Activated gamma-delta T cell treated with Interleukin-2 at 50 U/mL for 16 hours (primary cell): ENCODE measurements at regions not wholly inside any gene's neighbourhood (a gene's known extent, or its start where the extent isn't known, plus 50 kb on each side); places are given as distances from the start of the nearest gene placed in this dataset.
"Not testable (repeated sequence)": the region's sequence is repeated elsewhere in the genome, so short reads cannot be mapped to it uniquely, and the experiment has no call there.

Experiments used
- DNase-seq: peaks from one replicate; pipeline ENCODE4 v3.0.0-alpha.2; 2020

- DNase-seq, result no peak
Observed at GRCh38 chrX:115972717-115973116, 197.8 kb upstream of the AGTR2 start.

DNA sequence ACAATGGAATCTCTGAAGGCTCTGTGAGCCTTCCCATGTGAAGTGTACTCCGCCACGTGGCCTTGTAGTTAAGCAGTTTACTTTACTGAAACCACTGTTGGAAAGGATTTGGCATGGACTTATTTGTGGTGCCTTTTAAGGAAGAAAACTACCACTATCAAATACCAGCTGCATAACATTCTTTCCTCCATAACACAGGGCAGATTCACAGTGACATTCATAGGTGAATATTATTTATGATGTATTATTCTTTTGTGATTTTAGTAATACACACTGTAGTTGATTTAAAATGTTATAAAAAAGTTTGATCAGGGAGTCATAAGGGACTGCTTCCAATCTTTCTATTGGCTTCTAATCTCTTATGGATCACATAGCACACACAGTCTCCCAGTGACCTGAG, 192.5 kb upstream of the AGTR2 start:
- DNase-seq, result no peak

DNA sequence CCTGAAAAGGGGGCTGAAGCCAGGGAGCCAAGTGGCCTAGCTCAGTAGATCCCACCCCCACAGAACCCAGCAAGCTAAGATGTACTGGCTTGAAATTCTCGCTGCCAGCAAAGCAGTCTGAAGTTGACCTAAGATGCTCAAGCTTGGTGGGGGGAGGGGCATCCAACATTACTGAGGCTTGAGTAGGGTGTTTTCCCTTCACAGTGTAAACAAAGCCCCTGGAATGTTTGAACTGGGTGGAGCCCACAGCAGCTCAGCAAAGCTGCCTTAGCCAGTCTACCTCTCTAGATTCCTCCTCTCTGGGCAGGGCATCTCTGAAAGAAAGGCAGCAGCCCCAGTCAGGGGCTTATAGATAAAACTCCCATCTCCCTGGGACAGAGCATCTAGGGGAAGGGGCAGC, 187.4 kb upstream of the AGTR2 start:
- DNase-seq, result not testable (repeated sequence)

GRCh38 chrX:115987464-115987863, 183.1 kb upstream of the AGTR2 start:
- DNase-seq, result not testable (repeated sequence)

DNA sequence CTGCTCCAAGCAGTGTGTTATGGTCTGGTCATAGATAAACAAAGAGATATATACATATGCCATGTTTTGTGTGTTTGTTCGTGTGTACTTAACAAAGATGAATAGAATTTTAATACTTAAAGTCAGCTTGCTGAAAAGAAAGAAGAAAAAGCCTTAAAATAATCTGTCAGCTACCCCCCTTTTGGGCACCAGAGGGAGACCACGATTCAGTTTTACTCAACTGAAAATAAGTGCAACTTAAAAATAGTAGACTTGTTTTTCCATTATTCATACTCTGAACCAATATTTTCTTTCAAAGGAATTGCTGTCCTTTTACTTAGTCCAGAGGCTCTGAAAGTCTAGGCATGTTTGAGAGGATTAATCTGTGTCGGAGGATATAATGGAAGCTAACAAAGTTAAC, 181.7 kb upstream of the AGTR2 start:
- DNase-seq, result no peak

- no peak for DNase-seq
Observed at GRCh38 chrX:115989686-115990085, 180.9 kb upstream of the AGTR2 start.

DNA sequence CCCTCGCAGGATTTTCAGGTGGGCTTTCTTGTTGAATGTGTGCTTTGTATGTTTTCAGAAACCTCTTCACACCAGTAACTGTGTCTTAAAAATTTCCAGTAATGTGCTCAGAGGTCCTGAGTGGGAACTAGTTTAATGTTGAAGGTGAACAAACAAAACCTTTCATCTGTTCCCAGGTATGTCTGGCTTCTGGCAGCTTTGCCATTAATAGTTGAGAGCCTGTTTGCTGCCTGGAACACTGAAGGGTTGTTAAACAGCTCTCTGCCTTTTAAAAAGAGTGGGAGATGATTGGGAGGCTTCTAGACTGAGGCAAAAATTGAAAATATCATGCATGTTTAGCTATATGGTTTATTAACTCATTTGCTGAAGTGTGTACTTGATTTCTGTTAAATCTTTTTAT, 161.2 kb upstream of the AGTR2 start:
- DNase-seq, result no peak

DNA sequence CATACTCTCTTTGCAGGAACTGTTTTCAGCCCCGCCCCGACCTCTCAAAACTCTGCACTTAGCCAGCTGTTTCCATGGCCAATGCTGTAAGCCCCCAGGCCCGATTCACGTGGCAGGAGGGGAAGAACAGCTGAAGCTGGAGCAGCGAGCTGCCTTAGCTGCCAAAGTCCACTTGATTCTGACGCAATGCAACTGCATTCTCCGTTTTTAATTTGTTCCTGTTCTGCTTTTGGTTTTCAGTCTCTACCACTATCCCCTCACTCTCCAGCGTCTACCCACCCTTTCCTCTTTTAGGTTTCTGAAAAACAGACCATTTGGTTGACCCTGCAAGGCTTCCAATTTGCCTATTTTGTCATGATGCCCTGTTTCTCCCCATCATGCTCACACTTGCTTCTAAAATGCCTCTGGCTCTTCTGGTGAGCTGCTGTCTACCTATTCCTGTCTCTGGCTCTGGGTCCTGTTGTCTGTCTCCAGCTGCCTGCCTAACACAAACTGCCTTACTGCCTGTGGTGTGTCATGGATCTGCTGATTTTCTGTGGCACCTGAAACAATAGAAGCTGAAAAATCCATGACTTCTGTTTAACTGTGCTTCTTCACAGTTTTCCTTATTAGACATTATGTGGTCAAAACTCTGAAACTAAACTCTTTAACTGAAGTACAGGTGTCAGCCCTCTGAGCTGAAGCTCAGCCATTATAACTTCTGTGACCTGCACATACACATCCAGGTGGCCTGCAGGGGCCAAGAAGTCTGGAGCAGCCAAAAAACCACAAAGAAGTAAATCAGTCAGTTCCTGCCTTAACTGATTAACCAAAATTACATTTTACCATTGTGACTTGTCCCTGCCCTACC, 160.5 kb upstream of the AGTR2 start:
- DNase-seq, result no peak

GRCh38 chrX:116010939-116011338, 159.6 kb upstream of the AGTR2 start:
- DNase-seq, result no peak

GRCh38 chrX:116031331-116031730, 139.2 kb upstream of the AGTR2 start:
- DNase-seq, result no peak
